ENCODE measurements at regions not wholly inside any gene's neighbourhood (a gene's known extent, or its start where the extent isn't known, plus 50 kb on each side); places are given as distances from the start of the nearest gene placed in this dataset.

GRCh38 chr12:130031041-130031440 lies 127.2 kb upstream of the TMEM132D start:
- TF ChIP-seq CTCF (IDR thresholded peaks at IDR 0.05; ENCODE audit: low read depth, low read length) (no peak), EZH2phosphoT487 (IDR thresholded peaks at IDR 0.05; ENCODE audit: low read depth) (no peak)
